ENCODE measurements at regions not wholly inside any gene's neighbourhood (a gene's known extent, or its start where the extent isn't known, plus 50 kb on each side); places are given as distances from the start of the nearest gene placed in this dataset.

GRCh38 chr2:46850742-46851141 lies 64.9 kb downstream of the MCFD2 start:
- no peak for DNase-seq (ENCODE audit: low read depth, low spot score)
- peak overlapping the region; percentile 16 for H3K27ac ChIP-seq

- DNase-seq (ENCODE audit: low read depth, low spot score), result no peak
- H3K27ac ChIP-seq, result peak overlapping the region; percentile 16
Measured at GRCh38 chr2:46849721-46850556, 65.7 kb downstream of the MCFD2 start.

GRCh38 chr2:46849046-46849715 lies 66.4 kb downstream of the MCFD2 start:
- H3K27ac ChIP-seq, result no peak overlapping the region
- DNase-seq (ENCODE audit: low read depth, low spot score), result no peak

- DNase-seq (ENCODE audit: low read depth, low spot score), result no peak
- H3K27ac ChIP-seq, result peak overlapping the region; percentile 40
Measured at GRCh38 chr2:46848447-46848846, 67.2 kb downstream of the MCFD2 start.

- H3K27ac ChIP-seq, result peak overlapping the region; percentile 40
- no peak for DNase-seq (ENCODE audit: low read depth, low spot score)
Measured at GRCh38 chr2:46847726-46848412, 67.7 kb downstream of the MCFD2 start.

GRCh38 chr2:46847185-46847710 lies 68.4 kb downstream of the MCFD2 start:
- H3K27ac ChIP-seq, result peak overlapping the region; percentile 40
- peak; percentile 41 for DNase-seq (ENCODE audit: low read depth, low spot score)

GRCh38 chr2:46846536-46846935 lies 69.1 kb downstream of the MCFD2 start:
- DNase-seq (ENCODE audit: low read depth, low spot score), result no peak
- peak overlapping the region; percentile 40 for H3K27ac ChIP-seq

GRCh38 chr2:46845542-46846486 lies 69.8 kb downstream of the MCFD2 start:
- DNase-seq (ENCODE audit: low read depth, low spot score), result no peak
- no peak overlapping the region for H3K27ac ChIP-seq

- H3K27ac ChIP-seq, result no peak overlapping the region
- no peak for DNase-seq (ENCODE audit: low read depth, low spot score)
Measured at GRCh38 chr2:46844443-46844842, 71.2 kb downstream of the MCFD2 start.

- no peak for DNase-seq (ENCODE audit: low read depth, low spot score)
- H3K27ac ChIP-seq, result no peak overlapping the region
Measured at GRCh38 chr2:46844034-46844433, 71.6 kb downstream of the MCFD2 start.

GRCh38 chr2:46843316-46843715 lies 72.3 kb downstream of the MCFD2 start:
- DNase-seq (ENCODE audit: low read depth, low spot score), result no peak
- no peak overlapping the region for H3K27ac ChIP-seq

GRCh38 chr2:46842876-46843275 lies 72.7 kb downstream of the MCFD2 start:
- DNase-seq (ENCODE audit: low read depth, low spot score), result no peak
- no peak overlapping the region for H3K27ac ChIP-seq

GRCh38 chr2:46841621-46842020 lies 74.0 kb downstream of the MCFD2 start:
- H3K27ac ChIP-seq, result no peak overlapping the region
- no peak for DNase-seq (ENCODE audit: low read depth, low spot score)

GRCh38 chr2:46839045-46839444 lies 76.6 kb downstream of the MCFD2 start:
- no peak for DNase-seq (ENCODE audit: low read depth, low spot score)
- no peak overlapping the region for H3K27ac ChIP-seq

GRCh38 chr2:46837704-46838103 lies 77.9 kb downstream of the MCFD2 start:
- no peak for DNase-seq (ENCODE audit: low read depth, low spot score)
- no peak overlapping the region for H3K27ac ChIP-seq

- H3K27ac ChIP-seq, result no peak overlapping the region
- DNase-seq (ENCODE audit: low read depth, low spot score), result no peak
Measured at GRCh38 chr2:46837112-46837454, 78.5 kb downstream of the MCFD2 start.

- DNase-seq (ENCODE audit: low read depth, low spot score), result no peak
- H3K27ac ChIP-seq, result no peak overlapping the region
Measured at GRCh38 chr2:46836295-46837111, 79.1 kb downstream of the MCFD2 start.

- H3K27ac ChIP-seq, result no peak overlapping the region
- no peak for DNase-seq (ENCODE audit: low read depth, low spot score)
Measured at GRCh38 chr2:46835520-46835919, 80.1 kb downstream of the MCFD2 start.

- DNase-seq (ENCODE audit: low read depth, low spot score), result no peak
- H3K27ac ChIP-seq, result no peak overlapping the region
Measured at GRCh38 chr2:46832543-46832942, 83.1 kb downstream of the MCFD2 start.

All from epithelial cell of prostate (primary cell).